ENCODE measurements at regions not wholly inside any gene's neighbourhood (a gene's known extent, or its start where the extent isn't known, plus 50 kb on each side); places are given as distances from the start of the nearest gene placed in this dataset.

DNA sequence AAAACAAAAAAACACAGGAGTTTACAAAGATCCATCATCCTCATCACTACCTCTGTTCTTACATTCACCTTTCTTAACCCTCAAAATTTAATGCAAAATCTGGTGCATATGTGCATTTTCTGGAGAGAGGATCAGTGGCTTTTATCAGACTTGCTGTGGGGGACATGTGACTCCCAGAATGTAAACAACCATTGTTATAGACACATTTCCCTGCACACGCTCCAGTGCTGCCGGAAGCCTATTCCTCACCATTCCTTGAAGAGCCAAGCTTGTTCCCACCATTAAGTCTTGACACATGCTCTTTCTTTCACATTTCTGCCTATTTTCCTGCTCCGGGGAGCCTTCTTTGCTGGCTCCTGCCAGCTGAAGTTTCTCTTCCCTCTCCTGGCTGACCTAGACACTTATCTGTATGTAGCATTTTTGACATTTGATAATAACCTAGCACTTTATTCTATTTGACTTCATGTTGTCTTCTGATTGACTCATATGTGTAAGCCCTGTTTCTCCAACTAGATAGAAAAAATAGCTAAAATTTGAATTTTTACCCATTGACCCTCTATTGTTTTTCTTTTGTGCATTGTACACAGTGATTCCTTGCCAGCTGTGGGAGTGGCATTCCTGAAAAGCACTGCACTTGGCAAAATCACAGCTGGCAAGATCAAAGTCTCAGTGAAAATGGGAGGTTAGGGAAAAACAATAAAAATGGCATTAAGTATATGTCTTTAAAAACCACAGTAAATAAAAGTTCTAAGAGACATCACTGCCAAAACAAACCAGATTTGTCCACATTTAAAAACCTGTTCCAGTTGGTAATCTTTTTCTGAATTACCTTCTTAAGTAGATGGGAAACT, 76.8 kb upstream of the CIBAR2 start:
- no peak for DNase-seq (ENCODE audit: low read depth)

DNA sequence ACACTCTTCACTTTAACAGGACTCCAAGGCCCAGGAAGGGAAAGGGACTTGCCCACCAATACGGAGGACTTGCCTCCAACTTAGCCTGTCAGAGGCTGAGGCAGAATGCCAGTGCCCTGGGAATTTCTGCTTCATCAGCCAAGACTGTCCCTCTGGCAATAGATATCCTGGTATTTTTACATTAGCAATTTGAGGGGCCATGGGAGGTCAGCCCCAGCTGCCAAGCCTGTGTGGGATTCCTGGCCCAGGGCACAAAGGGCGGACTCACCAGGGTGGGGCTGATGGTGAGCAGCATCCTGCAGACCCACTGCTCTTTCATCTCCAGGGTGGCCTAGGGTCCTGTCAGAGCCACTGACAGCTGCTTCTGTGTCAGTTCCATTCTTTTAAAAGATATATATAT, 78.3 kb upstream of the CIBAR2 start:
- no peak for DNase-seq (ENCODE audit: low read depth)

DNA sequence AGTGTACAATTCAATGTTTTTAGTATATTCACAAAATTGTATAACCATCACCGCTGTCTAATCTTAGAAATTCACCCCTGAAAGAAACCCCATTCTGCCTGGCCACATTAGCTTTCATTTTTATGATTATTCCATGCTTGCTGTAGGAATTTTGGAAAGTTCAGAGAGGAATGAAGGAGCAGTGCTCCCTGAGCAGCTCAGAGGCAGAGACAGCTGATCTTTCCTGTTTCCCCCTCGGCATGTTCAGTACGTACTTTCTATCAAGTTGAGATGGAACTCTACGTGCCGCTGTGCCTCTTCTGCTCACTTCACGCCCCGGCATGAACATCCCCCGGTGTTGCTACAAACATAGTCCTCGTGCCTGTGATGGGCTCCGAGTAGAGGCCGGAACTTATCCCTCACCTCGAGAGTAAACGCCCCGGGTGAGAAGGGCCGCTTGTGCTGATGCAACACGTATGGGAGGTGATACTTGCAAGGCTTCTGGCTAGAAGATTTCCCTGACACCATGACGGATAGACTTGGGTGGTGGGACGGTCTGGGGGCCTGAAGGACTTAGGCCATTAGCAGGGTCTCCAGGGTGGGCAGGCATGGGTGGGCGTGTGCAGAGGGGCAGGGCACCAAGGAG, 79.2 kb upstream of the CIBAR2 start:
- DNase-seq (ENCODE audit: low read depth), result no peak

DNA sequence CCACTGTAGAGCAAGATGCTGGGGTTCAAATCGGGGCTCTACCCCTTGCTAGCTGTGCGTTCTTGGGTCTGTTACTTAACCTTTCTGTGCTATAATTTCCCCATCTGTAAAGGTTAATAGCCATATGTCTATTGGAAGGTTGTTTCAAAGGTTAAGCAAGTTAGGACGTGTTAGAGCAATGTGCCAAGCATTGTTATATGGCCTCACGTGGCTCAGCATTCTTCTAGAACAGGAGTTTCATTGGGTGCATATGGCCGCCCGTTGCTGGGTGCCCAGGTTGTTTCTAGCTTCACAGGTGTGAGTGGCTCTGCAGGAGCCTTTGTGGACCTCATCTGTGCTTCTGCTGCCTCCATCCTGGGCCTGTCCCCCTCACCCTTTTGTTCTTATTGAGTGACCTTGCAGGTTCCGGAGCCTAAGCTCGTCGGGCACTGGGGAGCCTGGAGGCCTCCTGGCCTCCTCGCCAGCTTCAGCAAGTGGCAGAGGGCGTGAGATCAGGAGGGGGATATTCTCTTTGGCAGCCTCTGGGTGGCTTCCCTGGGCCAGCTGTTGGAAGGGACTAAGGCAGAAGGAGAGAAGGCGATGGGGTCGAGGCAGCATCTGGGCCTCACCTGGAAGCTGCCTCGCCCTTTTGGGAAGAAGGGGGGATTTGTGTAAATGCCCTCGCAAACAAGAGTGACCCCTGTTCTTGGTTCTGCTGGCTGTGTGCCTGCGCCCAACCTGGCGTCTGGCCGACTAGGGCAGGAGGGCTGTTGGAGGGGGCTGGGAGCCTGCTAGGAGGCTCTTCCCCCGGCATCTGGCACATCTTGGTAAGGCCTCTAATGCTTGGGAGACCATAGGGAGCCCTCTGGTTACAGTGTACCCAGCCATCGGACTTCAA, 80.2 kb upstream of the CIBAR2 start:
- no peak for DNase-seq (ENCODE audit: low read depth)

DNA sequence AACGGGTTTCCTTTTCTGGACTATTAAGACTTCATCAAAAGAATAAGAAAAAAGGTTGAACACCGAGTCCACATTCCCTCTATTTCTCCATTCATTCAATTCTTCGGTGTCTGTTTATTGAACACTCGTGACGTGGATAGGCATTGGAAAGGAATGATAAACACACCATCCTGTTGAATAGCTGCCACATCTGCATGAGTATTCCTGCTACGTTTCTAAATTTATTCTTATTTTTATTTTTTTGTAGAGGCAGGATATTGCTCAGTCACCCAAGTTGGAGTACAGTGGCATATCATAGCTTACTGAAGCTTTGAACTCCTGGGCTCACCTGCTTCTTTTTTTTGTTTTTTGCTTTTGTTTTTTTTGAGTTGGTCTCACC, 80.8 kb upstream of the CIBAR2 start:
- no peak for DNase-seq (ENCODE audit: low read depth)

DNA sequence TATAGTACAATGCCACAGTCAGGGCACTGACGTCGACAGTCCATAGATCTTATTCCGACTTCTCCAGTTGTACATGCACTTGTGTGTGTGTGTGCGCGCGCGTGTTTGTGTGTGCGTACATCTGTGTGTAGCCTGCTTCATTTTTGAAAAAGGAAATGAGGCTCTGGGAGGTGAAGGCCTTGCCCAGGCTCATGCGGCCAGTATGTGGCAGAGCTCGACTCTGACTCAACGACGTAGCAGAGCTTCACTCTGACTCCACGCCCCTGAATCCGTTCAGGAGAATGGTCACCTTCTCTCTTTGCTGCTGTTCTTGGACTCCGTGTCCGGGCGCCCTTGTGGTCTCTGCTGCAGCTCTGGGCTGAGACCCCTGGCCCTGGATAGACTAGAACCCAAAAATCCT, 81.6 kb upstream of the CIBAR2 start:
- no peak for DNase-seq (ENCODE audit: low read depth)

DNA sequence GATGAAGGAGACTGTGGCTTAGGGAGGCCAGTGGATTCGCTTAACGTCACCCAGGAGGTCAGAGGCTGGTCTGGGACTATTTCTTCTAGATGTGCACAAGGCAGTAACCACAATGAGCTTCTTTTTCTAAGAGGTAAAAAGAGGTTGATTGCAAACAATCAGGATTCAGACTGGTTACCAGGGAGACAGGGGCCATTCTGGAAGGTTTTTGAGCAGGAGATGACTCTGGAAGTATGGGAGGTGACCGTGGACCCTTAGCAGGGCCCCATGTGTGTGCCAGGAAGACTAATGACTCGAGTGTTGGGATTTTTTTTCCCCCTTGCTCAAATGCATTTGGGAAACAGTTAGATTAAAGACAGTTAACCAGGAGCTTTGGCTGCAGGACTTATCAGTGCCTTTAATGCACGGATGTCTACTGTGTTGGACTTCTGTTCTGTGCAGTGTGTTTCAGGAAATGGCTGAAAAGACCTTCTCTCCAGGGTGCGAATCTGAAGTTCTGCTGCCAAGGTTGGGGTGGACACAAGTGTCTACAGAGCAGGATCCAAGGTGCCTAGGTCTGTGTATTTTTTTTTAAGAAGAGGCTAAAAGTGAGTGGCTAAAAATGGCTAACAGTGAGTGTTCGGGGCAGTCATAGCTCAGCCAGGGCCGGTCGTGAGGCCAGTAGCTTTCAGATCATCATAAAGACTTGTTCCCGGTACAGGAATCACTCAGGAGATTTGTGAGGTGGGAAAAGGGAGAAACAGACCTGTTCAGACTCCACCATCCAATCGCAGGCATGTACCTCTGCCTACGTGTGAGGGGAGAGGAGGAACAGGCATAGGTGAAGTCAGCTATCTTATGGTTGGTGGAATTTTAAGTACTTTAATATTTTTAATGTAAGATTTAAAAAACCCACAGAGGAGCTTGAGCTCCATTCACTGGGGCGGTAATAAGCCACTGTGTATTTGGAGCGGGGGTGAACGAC, 82.3 kb upstream of the CIBAR2 start:
- DNase-seq (ENCODE audit: low read depth), result no peak

DNA sequence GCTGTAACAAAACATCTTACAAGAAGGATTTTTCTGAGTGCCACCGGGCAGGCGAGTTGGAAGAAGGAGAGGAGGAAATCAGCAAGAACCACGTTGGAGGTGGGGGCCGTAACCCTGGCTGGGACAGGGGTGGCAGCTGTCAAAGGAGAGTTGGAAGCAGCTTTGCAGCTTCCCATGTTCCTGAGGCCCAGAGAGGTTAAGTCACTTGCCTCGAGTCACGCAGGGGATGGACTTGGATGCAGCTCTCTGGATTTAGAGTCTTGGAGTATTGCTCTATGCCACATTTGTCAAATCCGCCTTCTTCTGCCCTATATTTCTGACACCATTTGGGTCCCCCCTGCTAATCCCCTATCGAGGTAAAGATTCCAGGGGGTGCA, 83.0 kb upstream of the CIBAR2 start:
- no peak for DNase-seq (ENCODE audit: low read depth)

DNA sequence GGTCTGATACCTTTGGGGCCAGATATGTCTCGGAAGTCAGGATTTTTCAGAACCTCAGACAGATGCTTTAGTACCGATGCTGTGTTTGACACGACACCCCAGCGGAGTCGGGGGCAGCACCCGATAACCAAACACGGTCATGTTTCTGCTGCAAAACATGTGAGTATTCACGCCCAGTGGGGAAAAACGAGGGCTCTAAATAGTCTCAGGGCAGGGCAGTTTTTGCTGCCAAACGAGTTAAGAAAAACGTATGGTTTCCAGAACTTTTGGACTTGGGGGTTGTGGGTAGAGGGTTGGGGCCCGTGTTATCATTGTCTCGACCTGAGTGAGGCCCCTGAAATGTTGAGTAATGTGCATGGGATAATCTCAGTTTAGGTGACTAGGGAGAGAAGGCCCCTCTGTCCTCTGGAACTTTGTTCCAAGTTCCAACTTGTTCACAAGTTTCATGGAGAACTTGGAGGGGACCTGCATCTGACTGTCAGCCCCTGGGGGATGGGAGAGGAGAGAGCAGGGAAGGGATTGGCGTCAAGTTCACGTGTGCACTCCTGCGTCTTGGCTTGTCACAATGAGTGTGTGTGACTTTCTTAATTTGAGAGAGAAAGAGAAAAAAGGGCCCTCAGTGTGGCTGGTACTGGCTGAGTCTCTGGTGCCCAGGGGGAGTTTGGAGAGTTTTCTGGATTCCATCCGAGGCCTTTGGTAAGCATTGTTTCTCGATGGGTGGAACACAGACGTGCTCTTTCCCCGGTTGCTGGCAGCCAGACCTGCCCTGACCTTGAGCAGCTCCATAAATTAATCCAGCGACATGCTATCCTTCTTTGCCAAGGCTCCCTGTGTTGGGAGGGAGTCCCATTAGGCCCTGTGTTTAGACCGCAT, 83.9 kb upstream of the CIBAR2 start:
- no peak for DNase-seq (ENCODE audit: low read depth)

DNA sequence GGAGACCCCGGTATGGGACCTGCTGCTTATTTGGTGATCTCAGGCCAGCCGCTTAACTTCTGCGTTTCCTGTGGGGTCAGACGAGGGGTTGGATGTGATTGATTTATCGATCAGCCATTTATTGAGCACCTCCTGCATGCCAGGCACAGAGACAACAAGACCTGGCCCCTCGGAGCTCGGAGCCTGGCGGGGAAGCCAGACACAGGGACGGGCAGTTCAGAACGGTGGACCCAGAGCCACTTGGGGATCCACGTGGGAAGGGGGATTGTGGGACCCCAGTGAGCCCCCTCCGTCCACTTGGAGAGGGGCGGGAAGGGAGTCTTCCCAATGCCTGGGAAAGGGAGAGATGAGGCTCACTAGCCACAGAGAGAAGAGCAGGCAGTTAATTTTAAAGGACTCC, 84.7 kb upstream of the CIBAR2 start:
- no peak for DNase-seq (ENCODE audit: low read depth)

DNA sequence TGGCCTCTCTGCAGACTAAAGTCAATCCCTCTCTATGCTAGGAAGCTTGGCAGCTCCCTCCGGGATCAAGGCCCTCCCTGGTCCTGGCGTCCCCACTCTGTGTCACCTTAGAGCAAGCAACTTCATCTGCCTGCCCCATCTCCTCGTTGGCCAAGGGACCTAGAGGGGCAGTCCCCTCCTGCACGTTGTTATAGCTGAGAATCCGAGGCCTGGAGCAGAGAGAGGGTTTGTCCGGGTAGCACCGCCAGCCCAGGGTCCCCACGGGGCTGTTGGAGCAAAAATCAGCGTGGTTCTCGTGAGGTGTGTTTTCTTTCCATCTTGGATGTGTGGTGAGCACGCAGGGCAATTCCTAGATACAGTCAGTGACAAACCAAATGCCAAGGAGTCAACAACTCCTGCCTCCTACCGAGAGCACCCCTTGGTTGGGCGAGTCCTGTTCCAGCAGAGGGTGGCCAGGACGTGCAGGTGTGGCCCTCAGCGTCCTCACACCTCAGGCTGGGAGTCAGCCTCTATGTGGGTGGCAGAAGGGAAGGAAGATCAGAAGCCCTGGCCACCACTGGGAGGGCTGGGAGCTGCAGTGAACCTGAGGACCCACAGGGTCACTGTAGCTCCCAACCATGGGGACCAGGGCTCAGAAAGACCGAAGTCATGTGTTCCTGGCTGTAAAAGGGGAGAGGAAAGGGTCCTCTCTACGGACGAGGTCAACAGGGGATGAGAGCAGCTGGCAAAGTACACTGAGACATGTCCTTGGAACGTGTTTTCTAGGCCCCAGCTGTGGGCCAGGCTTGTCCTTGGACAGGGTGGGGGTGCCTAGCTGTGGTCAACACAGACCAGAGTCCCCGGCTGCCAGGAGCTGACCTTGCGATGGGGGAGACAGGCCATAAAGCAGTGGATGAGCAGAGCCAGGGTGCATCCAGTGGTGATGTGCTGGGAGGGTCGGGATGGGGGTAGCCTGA, 85.6 kb upstream of the CIBAR2 start:
- no peak for DNase-seq (ENCODE audit: low read depth)

DNA sequence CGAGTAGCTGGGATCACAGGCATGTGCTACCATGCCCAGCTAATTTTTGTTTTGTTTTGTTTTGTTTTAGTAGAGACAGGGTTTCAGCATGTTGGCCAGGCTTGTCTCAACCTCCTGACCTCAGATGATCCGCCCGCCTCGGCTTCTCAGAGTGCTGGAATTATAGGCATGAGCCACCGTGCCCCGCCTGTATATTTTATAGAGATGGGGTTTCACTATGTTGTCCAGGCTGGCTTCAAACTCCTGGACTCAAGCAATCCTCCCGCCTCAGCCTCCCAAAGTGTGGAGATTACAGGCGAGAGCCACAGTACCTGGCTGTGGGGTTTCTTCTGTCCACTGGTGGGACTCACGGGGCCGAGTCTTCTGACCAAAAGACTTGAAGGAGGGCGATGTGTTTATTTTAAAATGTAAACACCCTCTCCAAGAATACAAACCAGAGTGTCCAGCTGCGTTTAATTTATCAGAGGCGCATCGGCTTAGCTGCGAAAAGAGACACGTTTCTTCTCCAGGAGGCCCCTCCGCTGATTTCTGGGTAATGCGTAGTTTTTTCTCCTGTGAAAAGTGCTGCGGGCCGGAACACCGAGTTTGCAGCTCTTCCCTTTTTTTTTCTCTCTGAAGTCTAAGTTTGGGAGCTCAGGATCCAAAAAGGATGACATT, 86.9 kb upstream of the CIBAR2 start:
- no peak for DNase-seq (ENCODE audit: low read depth)

DNA sequence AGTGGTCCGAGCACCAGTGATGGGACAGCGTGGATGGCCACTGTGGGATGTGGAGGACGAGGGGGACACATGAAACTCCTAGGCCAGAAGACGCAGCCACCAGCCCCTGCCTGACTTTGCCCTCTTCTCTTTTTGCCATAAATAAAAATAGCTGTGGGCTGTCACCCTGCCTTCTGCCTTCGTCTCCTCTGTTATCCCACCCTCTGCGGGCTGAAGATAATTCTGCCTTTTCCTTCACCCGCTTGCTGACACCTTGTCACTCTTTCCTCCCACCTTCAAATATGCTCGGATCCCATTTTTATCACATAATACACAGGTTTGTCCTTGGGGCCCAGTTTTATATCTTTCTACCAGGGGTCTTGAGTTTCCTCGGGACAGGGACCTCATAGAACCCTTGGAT, 87.6 kb upstream of the CIBAR2 start:
- DNase-seq (ENCODE audit: low read depth), result no peak

DNA sequence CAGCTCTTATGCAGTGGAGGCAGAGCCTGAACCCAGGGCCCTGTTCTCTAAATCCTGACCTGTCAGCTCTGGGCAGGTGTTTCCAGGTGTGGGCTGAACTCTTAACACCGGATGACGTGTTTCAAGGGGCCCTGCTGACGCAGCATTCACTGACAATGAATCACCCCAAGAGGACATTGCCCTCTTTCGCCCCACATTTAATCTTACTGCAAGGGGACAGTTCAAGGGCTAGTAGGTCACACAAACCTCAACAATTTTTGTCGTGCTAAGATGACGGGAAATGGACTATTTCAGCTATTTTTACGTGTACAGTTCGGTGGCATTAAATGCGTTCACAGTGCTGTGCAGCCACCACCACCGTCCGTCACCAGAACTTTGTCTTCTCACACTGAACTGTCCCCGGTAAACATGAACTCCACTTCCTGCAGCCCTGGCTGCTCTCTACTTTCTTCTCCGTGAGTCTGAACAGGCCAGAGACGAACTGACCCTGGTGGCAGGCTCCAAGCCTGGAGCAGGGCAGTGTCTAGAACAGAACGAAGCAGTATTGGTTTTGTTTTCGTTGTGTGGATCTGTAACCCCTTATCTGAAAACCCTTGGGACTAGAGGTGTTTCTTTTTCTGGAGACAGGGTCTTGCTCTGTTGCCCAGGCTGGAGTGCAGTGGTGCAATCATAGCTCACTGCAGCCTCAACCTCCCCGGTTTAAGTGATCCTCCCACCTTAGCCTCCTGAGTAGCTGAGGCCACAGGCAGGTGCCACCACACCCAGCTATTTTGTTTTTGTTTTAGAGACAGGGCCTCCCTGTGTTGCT, 88.4 kb upstream of the CIBAR2 start:
- no peak for DNase-seq (ENCODE audit: low read depth)

DNA sequence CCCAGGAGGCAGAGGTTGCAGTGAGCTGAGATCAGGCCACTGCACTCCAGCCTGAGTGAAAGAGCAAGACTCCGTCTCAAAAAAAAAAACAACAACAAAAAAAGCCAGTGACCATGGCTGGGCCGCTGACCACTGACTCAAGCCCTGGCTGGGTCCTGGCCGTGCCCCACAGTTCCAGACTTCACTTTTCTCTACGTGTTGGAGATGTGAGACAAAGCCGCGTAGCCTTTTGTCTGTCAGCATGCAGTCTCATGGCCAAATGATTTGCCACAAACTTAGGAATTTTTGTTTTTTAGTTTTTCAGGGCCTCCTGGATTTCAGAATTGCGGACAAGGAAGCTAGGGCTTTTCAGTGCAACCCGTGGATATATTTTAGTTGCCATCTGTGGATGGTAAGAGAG, 89.3 kb upstream of the CIBAR2 start:
- no peak for DNase-seq (ENCODE audit: low read depth)

DNA sequence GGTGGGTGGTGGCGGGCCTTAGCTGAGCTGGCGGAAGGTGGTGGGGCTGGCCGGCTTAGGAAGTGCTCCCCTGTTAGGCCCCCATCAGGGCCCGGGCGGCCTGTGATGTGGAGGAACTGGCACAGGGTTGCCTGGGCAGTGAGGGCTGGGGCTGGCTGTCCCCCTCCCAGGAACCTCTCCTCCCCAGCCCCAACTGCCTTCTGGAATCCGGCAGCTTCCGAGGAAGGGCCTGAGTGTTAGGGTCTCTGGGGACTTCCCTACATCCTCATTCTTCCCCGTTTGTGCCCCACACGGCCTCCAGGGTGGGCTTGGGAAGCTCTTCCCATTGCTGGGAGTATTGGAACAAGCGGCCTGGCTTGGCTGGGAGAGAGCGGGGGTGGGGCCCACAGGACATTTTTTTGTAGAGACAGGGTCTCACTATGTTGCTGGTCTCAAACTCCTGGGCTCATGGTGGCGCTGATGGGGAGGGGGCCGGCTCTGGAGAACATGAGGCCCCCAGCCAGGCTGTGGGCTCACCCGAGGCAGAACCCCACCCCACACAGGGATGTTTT, 89.9 kb upstream of the CIBAR2 start:
- DNase-seq (ENCODE audit: low read depth), result no peak

DNA sequence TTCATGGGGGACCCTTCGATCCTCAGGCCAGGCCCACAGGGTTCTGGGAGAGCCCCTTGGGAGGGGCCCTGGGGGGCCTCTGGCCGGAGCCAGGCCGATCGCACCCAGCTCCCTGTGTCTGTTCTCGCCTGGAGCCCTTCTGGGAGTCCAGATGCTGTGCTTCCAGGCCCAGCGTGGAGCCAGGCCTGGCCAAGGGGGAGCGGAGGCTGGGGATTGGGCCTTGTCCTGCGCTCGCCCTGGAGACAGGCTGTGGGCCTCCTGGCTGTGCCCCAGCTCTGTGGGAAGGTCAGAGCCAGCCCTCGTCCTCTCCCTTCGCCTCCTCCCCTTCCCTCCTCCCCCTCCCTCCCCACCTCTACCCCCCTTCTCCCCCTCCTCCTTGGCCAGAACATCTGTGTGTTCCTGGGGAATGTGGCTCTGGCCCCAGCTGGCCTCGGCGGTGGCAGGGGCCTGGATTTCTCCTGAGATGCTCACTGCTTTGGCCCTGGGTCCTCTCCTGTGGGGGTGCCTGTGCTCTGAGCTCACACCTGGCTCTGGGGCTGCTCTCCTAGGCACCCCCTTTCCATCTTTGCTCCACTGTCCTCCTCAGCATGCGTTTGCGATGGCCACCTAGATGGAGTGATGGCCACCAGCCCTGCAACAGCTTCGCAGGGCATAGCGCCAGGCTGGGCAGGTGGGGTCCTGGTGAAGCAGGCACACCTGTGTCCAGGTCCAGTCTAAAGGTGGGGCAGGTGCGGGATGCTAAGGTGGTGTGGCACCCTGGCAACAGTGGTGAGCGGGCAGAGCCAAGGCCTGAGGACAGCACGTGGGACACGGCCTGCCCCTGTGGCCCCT, 90.6 kb upstream of the CIBAR2 start:
- no peak for DNase-seq (ENCODE audit: low read depth)

All from non-pigmented ciliary epithelial cell (primary cell).